Sigmoid colon (tissue), 6 donors: ENCODE measurements at regions not wholly inside any gene's neighbourhood (a gene's known extent, or its start where the extent isn't known, plus 50 kb on each side); places are given as distances from the start of the nearest gene placed in this dataset.

Experiments used
- DNase-seq: peaks from one replicate; pipeline ENCODE4 v3.0.0-alpha.2; 2019
- H3K27ac ChIP-seq, 4 donors: fragments of 200-600 bp; sonication (generic); one replicate each; pipeline ENCODE4 v1.5.1; 2016 to 2019; ENCODE audit warnings: mild to moderate bottlenecking in 1 of 4
- H3K27me3 ChIP-seq, 3 donors: fragments of 200-600 bp; sonication (generic); one replicate each; pipeline ENCODE4 v1.5.1; 2019; ENCODE audit warnings: mild to moderate bottlenecking in 1 of 3
- H3K36me3 ChIP-seq, 4 donors: fragments of 200-600 bp; sonication (generic); one replicate each; pipeline ENCODE4 v1.5.1; 2016 to 2019
- H3K4me1 ChIP-seq, 4 donors: fragments of 200-600 bp; sonication (generic); one replicate each; pipeline ENCODE4 v1.5.1; 2017 to 2019
- H3K4me3 ChIP-seq, 4 donors: fragments of 200-600 bp; sonication (generic); one replicate each; pipeline ENCODE4 v1.5.1; 2017 to 2019; ENCODE audit warnings: mild to moderate bottlenecking in 2 of 4, moderate library complexity in 1 of 4
- H3K9me3 ChIP-seq, 4 donors: fragments of 200-600 bp in 3 of 4; sonication (generic) in 3 of 4; one replicate each; pipeline versions ENCODE4 v1.5.1 to v1.6.1; 2013 to 2019
- EP300 ChIP-seq, 4 donors: sonication (generic); formaldehyde crosslinking; IDR thresholded peaks; one replicate each; pipeline ENCODE4 v1.6.1; 2017; ENCODE audit warnings: antibody characterized with exemption in 4 of 4
- POLR2A ChIP-seq, 2 donors: fragments of 450-650 bp; IDR thresholded peaks; one replicate each; pipeline ENCODE4 v1.6.1; 2016; ENCODE audit warnings: antibody characterized with exemption in 2 of 2, mild to moderate bottlenecking in 2 of 2, moderate library complexity in 2 of 2
- POLR2AphosphoS5 ChIP-seq, 4 donors: sonication (generic); formaldehyde crosslinking; IDR thresholded peaks; one replicate each; pipeline ENCODE4 v1.6.1; 2017; ENCODE audit warnings: antibody characterized with exemption in 4 of 4
- WGBS, 2 donors: extraction: QIAGEN DNeasy Blood & Tissue Kit; methylation state at CpG; one replicate each; pipeline ENCODE4 v1.1.7; 2013; 5-methylcytosine and 5-hydroxymethylcytosine counted together
- intact Hi-C: fragments of 100-400 bp; cut with DNase I; formaldehyde crosslinking; loops from one replicate; pipeline ENCODE4 v1.15.1; 2023
- TF ChIP-seq, protein P1 (sequence below), 4 experiments: fragments of 450-650 bp in 3 of 4; fragments of 200-600 bp in 1 of 4; IDR thresholded peaks; one replicate each; pipeline ENCODE4 v1.5.1; 2016 to 2019; ENCODE audit warnings: antibody characterized with exemption in 4 of 4, mild to moderate bottlenecking in 3 of 4, moderate library complexity in 2 of 4
- donor health status: healthy with polysubstance abuse.
- donor health status: healthy.

DNA sequence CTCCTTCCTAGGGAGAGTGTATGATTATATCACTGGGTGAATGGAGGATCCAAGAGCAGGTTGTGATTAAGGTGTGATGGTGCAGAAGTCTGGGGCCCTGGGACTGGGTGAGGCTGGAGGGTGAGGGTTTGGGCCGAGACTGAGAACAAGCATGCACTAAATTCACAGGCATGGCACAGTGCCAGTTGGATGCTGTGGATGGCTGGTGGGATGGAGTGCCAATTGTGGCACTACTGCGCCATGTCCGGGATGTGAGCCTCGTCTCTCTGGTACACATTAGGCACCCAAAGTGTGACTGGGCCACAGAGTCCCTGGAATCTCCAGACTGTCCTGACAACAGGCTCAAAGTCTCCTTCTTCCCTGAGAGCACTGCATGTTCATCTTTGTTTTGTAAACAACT is 208.1 kb downstream of the EMX2 start:
- intact Hi-C loops = no loop called here
- Histone ChIP-seq H3K4me3 (no peak overlapping the region), H3K9me3 (no peaks in the 10 kb centered on the region), H3K27ac (no peak overlapping the region), H3K36me3 (no peaks in the 10 kb centered on the region), H3K4me1 (no peaks in the 10 kb centered on the region), H3K27me3 (no peaks in the 10 kb centered on the region)
- WGBS, 2 donors = 92 to 93% methylated on average over 4 of the region's 4 CpGs
- DNase-seq = no peak
- TF ChIP-seq POLR2AphosphoS5 (IDR thresholded peaks at IDR 0.05) (no peak), POLR2A (IDR thresholded peaks at IDR 0.05) (no peak), EP300 (IDR thresholded peaks at IDR 0.05) (no peak)
- TF ChIP-seq, protein P1, sequence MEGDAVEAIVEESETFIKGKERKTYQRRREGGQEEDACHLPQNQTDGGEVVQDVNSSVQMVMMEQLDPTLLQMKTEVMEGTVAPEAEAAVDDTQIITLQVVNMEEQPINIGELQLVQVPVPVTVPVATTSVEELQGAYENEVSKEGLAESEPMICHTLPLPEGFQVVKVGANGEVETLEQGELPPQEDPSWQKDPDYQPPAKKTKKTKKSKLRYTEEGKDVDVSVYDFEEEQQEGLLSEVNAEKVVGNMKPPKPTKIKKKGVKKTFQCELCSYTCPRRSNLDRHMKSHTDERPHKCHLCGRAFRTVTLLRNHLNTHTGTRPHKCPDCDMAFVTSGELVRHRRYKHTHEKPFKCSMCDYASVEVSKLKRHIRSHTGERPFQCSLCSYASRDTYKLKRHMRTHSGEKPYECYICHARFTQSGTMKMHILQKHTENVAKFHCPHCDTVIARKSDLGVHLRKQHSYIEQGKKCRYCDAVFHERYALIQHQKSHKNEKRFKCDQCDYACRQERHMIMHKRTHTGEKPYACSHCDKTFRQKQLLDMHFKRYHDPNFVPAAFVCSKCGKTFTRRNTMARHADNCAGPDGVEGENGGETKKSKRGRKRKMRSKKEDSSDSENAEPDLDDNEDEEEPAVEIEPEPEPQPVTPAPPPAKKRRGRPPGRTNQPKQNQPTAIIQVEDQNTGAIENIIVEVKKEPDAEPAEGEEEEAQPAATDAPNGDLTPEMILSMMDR (IDR thresholded peaks at IDR 0.05) = no peak

DNA sequence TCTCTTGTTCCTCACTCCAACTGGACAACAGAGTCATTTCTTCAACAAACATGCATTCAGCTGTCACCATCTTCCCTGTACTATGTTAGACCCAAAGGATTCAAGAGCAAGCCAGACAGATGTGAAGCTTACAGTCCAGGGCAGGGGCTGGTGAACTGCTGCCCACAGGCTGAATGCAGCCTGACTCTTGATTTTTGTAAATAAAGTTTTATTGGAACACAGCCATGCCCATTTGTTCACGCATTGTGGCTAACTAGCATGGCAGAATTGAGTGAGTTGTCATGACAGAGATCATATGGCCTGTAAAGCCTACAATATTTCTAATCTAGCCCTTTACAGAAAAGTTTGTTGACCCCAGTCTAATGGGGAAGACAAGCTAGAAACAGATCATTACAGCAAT is 208.7 kb downstream of the EMX2 start:
- Histone ChIP-seq H3K27me3 (no peaks in the 10 kb centered on the region), H3K36me3 (no peaks in the 10 kb centered on the region), H3K9me3 (no peaks in the 10 kb centered on the region), H3K27ac (no peak overlapping the region), H3K4me1 (no peaks in the 10 kb centered on the region), H3K4me3 (no peak overlapping the region)
- intact Hi-C loops = no loop called here
- WGBS, 2 donors = 94 to 96% methylated on average over 1 of the region's 1 CpG
- TF ChIP-seq EP300 (IDR thresholded peaks at IDR 0.05) (no peak), POLR2A (IDR thresholded peaks at IDR 0.05) (no peak), POLR2AphosphoS5 (IDR thresholded peaks at IDR 0.05) (no peak)
- TF ChIP-seq, protein P1 (IDR thresholded peaks at IDR 0.05) = no peak
- no peak for DNase-seq

DNA sequence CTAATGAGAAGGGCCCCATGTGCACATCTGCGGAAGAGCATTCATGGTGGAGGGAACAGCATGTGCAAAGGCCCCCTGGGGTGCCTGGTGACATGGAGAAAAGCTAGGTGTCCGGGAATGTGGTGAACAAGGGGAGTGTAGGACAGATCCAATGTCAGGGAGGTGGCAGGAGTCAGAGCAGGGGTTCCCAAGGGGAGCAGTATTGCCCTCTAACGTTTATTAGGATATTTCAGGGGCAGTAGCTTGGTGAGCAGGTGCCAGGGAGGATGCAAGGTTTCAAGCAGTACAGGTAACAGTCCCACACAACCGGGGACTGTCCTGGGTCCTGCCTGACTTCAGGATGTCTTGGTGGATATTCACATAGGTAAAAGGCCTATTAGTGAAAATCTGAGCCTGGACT is 209.6 kb downstream of the EMX2 start:
- intact Hi-C loops = no loop called here
- H3K4me1 ChIP-seq = no peaks in the 10 kb centered on the region
- DNase-seq = no peak
- H3K9me3 ChIP-seq = no peaks in the 10 kb centered on the region
- TF ChIP-seq POLR2AphosphoS5 (IDR thresholded peaks at IDR 0.05) (no peak), POLR2A (IDR thresholded peaks at IDR 0.05) (no peak)
- H3K36me3 ChIP-seq = no peaks in the 10 kb centered on the region
- 68 to 74% methylated on average over 4 of the region's 4 CpGs for WGBS, 2 donors
- H3K27ac ChIP-seq = no peak overlapping the region
- H3K27me3 ChIP-seq = no peaks in the 10 kb centered on the region
- no peak overlapping the region for H3K4me3 ChIP-seq

DNA sequence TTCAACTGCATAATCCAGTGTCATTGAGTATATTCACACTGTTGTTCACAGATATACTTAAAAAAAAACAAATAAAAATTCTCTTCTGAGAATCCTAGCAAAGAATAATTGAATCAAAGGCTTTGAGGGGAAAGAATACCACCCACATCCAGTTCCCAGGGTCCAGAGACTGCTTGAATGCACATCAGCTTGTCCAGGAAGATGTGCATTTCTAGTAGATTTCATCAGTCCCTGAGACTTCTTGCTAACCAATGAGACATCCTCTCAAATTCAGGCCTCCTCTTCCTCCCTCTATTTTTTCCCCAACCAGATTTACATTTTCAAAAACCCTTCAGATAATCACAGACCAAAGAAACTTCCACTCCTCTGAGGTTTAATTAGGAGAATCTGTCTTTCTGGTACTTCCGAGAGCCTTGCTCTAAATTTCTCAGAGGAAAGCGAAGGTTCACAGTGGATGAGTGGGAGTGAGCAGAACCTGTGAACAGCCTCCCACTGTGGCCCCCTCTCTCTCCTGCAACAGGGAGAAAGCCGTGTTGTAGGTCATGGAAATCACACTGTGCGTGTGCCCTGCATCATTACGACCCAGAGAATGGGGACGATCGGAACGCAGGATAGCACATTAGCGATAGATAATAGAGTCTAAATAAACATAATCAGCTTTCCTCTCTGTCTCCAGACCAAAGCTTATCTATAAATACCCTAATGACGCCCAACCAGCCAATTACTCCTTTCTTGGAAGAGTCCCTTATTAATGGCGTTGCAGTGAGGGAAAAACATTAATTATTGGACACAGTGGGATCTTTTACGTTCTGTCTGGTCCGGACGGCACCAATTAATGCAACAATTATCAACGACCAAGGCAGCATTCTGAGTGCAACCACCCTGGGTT is 212.5 kb downstream of the EMX2 start:
- DNase-seq = no peak
- Histone ChIP-seq H3K27me3 (no peaks in the 10 kb centered on the region), H3K4me3 (no peak overlapping the region), H3K9me3 (no peaks in the 10 kb centered on the region), H3K4me1 (no peaks in the 10 kb centered on the region), H3K36me3 (no peaks in the 10 kb centered on the region), H3K27ac (no peak overlapping the region)
- TF ChIP-seq POLR2AphosphoS5 (IDR thresholded peaks at IDR 0.05) (no peak), EP300 (IDR thresholded peaks at IDR 0.05) (no peak), POLR2A (IDR thresholded peaks at IDR 0.05) (no peak)
- TF ChIP-seq, protein P1 (IDR thresholded peaks at IDR 0.05) = no peak
- intact Hi-C loops = no loop called here
- 75 to 77% methylated on average over 15 of the region's 15 CpGs for WGBS, 2 donors

DNA sequence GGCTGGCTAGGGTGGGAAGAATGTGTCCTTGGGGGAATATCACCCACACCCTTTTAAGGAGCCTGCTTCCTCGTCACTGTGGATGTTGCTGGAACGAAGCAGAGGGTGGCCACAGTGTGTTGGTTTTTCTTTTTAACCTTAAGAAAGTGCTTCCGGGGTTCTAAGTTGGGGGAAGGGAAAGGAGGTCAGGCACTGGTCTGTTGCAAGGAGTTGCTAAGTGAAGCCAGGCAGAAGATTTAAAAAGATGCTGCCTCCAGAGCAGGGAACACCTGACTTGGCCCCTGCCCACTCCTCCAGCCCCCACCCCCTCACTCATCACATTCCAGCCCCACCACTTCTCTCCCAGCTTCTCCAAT is 213.1 kb downstream of the EMX2 start:
- intact Hi-C loops = no loop called here
- Histone ChIP-seq H3K4me3 (no peak overlapping the region), H3K27me3 (peaks cover 0 to 4% (median 0%) of the 10 kb centered on the region in 3 donors), H3K4me1 (no peaks in the 10 kb centered on the region), H3K27ac (no peak overlapping the region), H3K36me3 (no peaks in the 10 kb centered on the region), H3K9me3 (no peaks in the 10 kb centered on the region)
- WGBS, 2 donors = 25 to 46% methylated on average over 3 of the region's 3 CpGs
- no peak for DNase-seq
- no peak for TF ChIP-seq EP300 (IDR thresholded peaks at IDR 0.05)
- TF ChIP-seq POLR2AphosphoS5 (IDR thresholded peaks at IDR 0.05) = no peak
- TF ChIP-seq POLR2A (IDR thresholded peaks at IDR 0.05) = no peak
- TF ChIP-seq, protein P1 (IDR thresholded peaks at IDR 0.05) = no peak
